K562 (cell line): ENCODE measurements at regions not wholly inside any gene's neighbourhood (a gene's known extent, or its start where the extent isn't known, plus 50 kb on each side); places are given as distances from the start of the nearest gene placed in this dataset.

Experiments used
- ATAC-seq: fragments of 200-7000 bp; cut with Tn5 transposase; 3 replicates; pipeline ENCODE4 v1.9.1; 2020; ENCODE audit warnings: moderate library complexity
- BruUV-seq: library from RNA; stranded (reverse); fragments of 400-500 nt; replicated peaks from 2 replicates; lab custom pipeline; 2021; lab: Mats Ljungman, UMichigan
- CTCF ChIA-PET: fragments of 300-600 bp; formaldehyde crosslinking; extraction: SDS; loops from one replicate; lab custom pipeline; 2021; ENCODE audit warnings: low intra/inter-chr PET ratio; lab: Yijun Ruan, JAX
- POLR2A ChIA-PET: fragments of 300-600, 350-650 bp; sonication (Branson Sonifier 250); formaldehyde crosslinking; extraction: SDS; loops from one replicate; lab custom pipeline; 2021; ENCODE audit warnings: antibody characterized with exemption, inconsistent platforms; lab: Yijun Ruan, JAX
- DNase-seq, 4 experiments: peaks; one replicate each; pipeline versions ENCODE4 v3.0.0 to v3.0.0-alpha.2; 2011 to 2018; ENCODE audit warnings: low spot score in 3 of 4, mixed read lengths in 3 of 4; ENCODE audit errors: extremely low read depth in 1 of 4
- FAIRE-seq: peaks from 2 replicates; lab custom pipeline; 2011; peaks lifted over from hg19 to GRCh38; lab: Jason Lieb, UNC
- H2AFZ ChIP-seq: 2 replicates; pipeline ENCODE4 v1.6.0; 2011; ENCODE audit warnings: low read depth, low read length, control low read depth, inconsistent platforms
- H3K27ac ChIP-seq: fragments of 200-600 bp; 3 replicates; pipeline ENCODE4 v1.8.0; 2011; ENCODE audit warnings: low read depth, mild to moderate bottlenecking, control low read depth, inconsistent platforms, low read length, moderate library complexity, mixed read lengths; ENCODE audit errors: extremely low read depth
- H3K27me3 ChIP-seq, 2 experiments: fragments of 300-600 bp in 1 of 2; 2 replicates in 1 of 2; 3 replicates in 1 of 2; pipeline versions ENCODE4 v1.6.0 to v1.8.0; 2011; ENCODE audit warnings: inconsistent platforms in 2 of 2, low read length in 2 of 2, mild to moderate bottlenecking in 1 of 2, mixed read lengths in 1 of 2, moderate library complexity in 1 of 2; ENCODE audit not compliant: control insufficient read depth in 2 of 2, insufficient read depth in 2 of 2
- H3K36me3 ChIP-seq: fragments of 300-600 bp; 3 replicates; pipeline ENCODE4 v1.8.0; 2011; ENCODE audit warnings: mild to moderate bottlenecking, low read length, inconsistent platforms; ENCODE audit not compliant: control insufficient read depth, insufficient read depth
- H3K4me1 ChIP-seq, 2 experiments: fragments of 200-600 bp in 1 of 2; replicated peaks in 1 of 2; 2 replicates in 1 of 2; 3 replicates in 1 of 2; pipeline versions ENCODE4 v1.5.1 to v1.8.0; 2011; ENCODE audit warnings: inconsistent platforms in 2 of 2, low read length in 2 of 2, mild to moderate bottlenecking in 1 of 2, mixed read lengths in 1 of 2, moderate library complexity in 1 of 2; ENCODE audit not compliant: control insufficient read depth in 2 of 2, insufficient read depth in 2 of 2
- H3K4me2 ChIP-seq: 2 replicates; pipeline ENCODE4 v1.6.1; 2011; ENCODE audit warnings: low read length, control low read depth, inconsistent platforms, mixed read lengths; ENCODE audit not compliant: insufficient read depth
- H3K4me3 ChIP-seq: fragments of 200-600 bp; sonication (generic), shearing (Covaris generic); 2 replicates; pipeline ENCODE4 v1.5.1; 2016; ENCODE audit warnings: control low read depth, inconsistent platforms
- H3K79me2 ChIP-seq: fragments of 200-600 bp; 3 replicates; pipeline ENCODE4 v1.8.0; 2011; ENCODE audit warnings: low read length, inconsistent platforms; ENCODE audit not compliant: control insufficient read depth, insufficient read depth
- H3K9ac ChIP-seq, 2 experiments: 2 replicates each; pipeline versions ENCODE4 v1.6.0 to v1.6.1; 2011; ENCODE audit warnings: low read depth in 2 of 2, low read length in 2 of 2, control low read depth in 1 of 2, inconsistent platforms in 1 of 2, mild to moderate bottlenecking in 1 of 2, mixed read lengths in 1 of 2; ENCODE audit not compliant: insufficient read depth in 1 of 2
- H3K9me1 ChIP-seq: one replicate; pipeline ENCODE4 v1.6.0; 2011; ENCODE audit warnings: inconsistent platforms, mild to moderate bottlenecking, low read length, moderate library complexity; ENCODE audit not compliant: control insufficient read depth, insufficient read depth
- H3K9me3 ChIP-seq: replicated peaks from 2 replicates; pipeline ENCODE4 v1.5.1; 2011; ENCODE audit warnings: low read depth, low read length, inconsistent platforms; ENCODE audit not compliant: control insufficient read depth, insufficient read depth
- H4K20me1 ChIP-seq: replicated peaks from 2 replicates; pipeline ENCODE4 v1.6.1; 2011; ENCODE audit warnings: low read length, inconsistent platforms, mixed read lengths; ENCODE audit not compliant: control insufficient read depth, insufficient read depth
- HDAC8 ChIP-seq: fragments of 450-650 bp; IDR thresholded peaks from 2 replicates; pipeline ENCODE4 v1.6.1; 2016; ENCODE audit warnings: mild to moderate bottlenecking, missing genetic modification characterization, moderate library complexity, missing compliant biosample characterization
- MCM2 ChIP-seq: fragments of 450-650 bp; IDR thresholded peaks from 2 replicates; pipeline ENCODE4 v1.6.1; 2017; ENCODE audit warnings: low read depth, mild to moderate bottlenecking
- MTF1 ChIP-seq: fragments of 250-450 bp; sonication (Bioruptor Pico); IDR thresholded peaks from 2 replicates; pipeline ENCODE4 v1.9.0; 2021; ENCODE audit warnings: moderate library complexity, mild to moderate bottlenecking, inconsistent platforms, borderline replicate concordance
- THRAP3 ChIP-seq: fragments of 450-650 bp; IDR thresholded peaks from 2 replicates; pipeline ENCODE4 v1.6.1; 2016; ENCODE audit warnings: mild to moderate bottlenecking, inconsistent platforms, borderline replicate concordance
- ZZZ3 ChIP-seq: fragments of 450-650 bp; IDR thresholded peaks from 2 replicates; pipeline ENCODE4 v1.6.1; 2016; ENCODE audit warnings: antibody characterized with exemption, mild to moderate bottlenecking, moderate library complexity
- WGBS: fragments of 100-300 bp; shearing (Covaris generic); methylation state at CpG from one replicate; pipeline ENCODE4 v1.1.6; 2016; ENCODE audit warnings: low coverage, mixed read lengths; ENCODE audit not compliant: insufficient coverage; ENCODE audit errors: missing lambda C conversion rate; 5-methylcytosine and 5-hydroxymethylcytosine counted together
- in situ Hi-C: fragments of 300-500 bp; cut with MboI; formaldehyde crosslinking; loops from 4 replicates; pipeline ENCODE4 v1.15.0; 2018; ENCODE audit warnings: inconsistent platforms, mixed read lengths
- intact Hi-C: fragments of 100-400 bp; cut with micrococcal nuclease; formaldehyde crosslinking; loops from 2 replicates; pipeline ENCODE4 v1.14.2; 2022
- TF ChIP-seq, protein P1 (sequence below), 3 experiments: fragments of 200-800 bp in 1 of 3; fragments of 250-450 bp in 1 of 3; fragments of 450-650 bp in 1 of 3; sonication (Bioruptor Pico) in 1 of 3; sonication (Bioruptor generic) in 1 of 3; formaldehyde crosslinking in 1 of 3; IDR thresholded peaks; 2 replicates each; pipeline versions ENCODE4 v1.6.1 to v1.8.0; 2016 to 2022; ENCODE audit warnings: mild to moderate bottlenecking in 2 of 3, missing genetic modification characterization in 2 of 3, missing compliant biosample characterization in 1 of 3, moderate library complexity in 1 of 3
- TF ChIP-seq, protein P2 (sequence below): fragments of 150-350 bp; IDR thresholded peaks from 2 replicates; pipeline ENCODE4 v1.6.1; 2014; ENCODE audit warnings: low read depth, mild to moderate bottlenecking, low read length, borderline replicate concordance

DNA sequence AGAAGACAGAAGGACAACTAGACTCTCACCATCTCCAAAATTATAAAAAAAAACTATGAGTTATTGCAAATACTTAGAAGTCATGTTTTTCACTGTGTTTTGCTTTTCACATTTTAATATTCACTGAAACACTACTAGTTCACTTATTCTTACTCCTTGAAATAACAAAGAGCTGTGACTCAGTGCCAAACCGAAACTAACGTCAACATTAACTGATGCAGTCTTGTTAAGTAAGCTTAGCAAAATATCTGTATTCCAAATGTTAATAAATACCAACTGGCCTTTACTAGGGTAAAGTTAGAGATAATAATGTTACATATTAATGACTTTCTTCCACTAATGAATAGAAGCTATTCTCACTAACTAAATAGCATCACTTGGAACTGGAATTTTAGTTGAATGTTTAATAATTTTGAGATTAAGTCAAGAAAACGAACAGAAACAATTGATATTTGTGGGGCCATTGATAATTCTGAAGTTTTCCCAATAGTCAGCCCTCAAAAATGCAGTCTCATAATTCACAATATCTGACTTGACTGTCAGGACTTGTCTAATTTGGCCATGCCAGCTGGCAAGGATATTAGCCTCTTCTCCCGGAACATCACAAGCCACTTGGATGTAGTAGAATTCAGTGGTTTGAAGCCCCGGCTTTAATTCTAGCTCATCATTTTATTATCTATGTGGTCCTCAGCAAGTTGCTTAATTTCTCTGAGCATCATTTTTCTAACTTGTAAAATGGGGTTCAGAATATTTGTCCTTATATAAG is 230.1 kb upstream of the DDI1 start:
- ATAC-seq (no peak), DNase-seq (no peak), FAIRE-seq (no peak)
- H3K27ac ChIP-seq, result no peak overlapping the region
- TF ChIP-seq ZZZ3 (no peak), THRAP3 (no peak), MTF1 (no peak), HDAC8 (tag) (no peak), MCM2 (no peak)
- TF ChIP-seq, protein P1, sequence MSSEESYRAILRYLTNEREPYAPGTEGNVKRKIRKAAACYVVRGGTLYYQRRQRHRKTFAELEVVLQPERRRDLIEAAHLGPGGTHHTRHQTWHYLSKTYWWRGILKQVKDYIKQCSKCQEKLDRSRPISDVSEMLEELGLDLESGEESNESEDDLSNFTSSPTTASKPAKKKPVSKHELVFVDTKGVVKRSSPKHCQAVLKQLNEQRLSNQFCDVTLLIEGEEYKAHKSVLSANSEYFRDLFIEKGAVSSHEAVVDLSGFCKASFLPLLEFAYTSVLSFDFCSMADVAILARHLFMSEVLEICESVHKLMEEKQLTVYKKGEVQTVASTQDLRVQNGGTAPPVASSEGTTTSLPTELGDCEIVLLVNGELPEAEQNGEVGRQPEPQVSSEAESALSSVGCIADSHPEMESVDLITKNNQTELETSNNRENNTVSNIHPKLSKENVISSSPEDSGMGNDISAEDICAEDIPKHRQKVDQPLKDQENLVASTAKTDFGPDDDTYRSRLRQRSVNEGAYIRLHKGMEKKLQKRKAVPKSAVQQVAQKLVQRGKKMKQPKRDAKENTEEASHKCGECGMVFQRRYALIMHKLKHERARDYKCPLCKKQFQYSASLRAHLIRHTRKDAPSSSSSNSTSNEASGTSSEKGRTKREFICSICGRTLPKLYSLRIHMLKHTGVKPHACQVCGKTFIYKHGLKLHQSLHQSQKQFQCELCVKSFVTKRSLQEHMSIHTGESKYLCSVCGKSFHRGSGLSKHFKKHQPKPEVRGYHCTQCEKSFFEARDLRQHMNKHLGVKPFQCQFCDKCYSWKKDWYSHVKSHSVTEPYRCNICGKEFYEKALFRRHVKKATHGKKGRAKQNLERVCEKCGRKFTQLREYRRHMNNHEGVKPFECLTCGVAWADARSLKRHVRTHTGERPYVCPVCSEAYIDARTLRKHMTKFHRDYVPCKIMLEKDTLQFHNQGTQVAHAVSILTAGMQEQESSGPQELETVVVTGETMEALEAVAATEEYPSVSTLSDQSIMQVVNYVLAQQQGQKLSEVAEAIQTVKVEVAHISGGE (CRISPR knock-in tag; IDR thresholded peaks at IDR 0.05), result no peak
- TF ChIP-seq, protein P2, sequence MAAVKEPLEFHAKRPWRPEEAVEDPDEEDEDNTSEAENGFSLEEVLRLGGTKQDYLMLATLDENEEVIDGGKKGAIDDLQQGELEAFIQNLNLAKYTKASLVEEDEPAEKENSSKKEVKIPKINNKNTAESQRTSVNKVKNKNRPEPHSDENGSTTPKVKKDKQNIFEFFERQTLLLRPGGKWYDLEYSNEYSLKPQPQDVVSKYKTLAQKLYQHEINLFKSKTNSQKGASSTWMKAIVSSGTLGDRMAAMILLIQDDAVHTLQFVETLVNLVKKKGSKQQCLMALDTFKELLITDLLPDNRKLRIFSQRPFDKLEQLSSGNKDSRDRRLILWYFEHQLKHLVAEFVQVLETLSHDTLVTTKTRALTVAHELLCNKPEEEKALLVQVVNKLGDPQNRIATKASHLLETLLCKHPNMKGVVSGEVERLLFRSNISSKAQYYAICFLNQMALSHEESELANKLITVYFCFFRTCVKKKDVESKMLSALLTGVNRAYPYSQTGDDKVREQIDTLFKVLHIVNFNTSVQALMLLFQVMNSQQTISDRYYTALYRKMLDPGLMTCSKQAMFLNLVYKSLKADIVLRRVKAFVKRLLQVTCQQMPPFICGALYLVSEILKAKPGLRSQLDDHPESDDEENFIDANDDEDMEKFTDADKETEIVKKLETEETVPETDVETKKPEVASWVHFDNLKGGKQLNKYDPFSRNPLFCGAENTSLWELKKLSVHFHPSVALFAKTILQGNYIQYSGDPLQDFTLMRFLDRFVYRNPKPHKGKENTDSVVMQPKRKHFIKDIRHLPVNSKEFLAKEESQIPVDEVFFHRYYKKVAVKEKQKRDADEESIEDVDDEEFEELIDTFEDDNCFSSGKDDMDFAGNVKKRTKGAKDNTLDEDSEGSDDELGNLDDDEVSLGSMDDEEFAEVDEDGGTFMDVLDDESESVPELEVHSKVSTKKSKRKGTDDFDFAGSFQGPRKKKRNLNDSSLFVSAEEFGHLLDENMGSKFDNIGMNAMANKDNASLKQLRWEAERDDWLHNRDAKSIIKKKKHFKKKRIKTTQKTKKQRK, result no peak
- H4K20me1 ChIP-seq, result no peaks in the 10 kb centered on the region
- H3K79me2 ChIP-seq, result no peaks in the 10 kb centered on the region
- POLR2A ChIA-PET, result no interaction called here
- BruUV-seq, result no TSS peak
- 0% methylated on average over 5 of the region's 5 CpGs for WGBS
- intact Hi-C loops (no loop called here), in situ Hi-C loops (no loop called here)
- no peak overlapping the region for H2AFZ ChIP-seq
- no peaks in the 10 kb centered on the region for H3K9me3 ChIP-seq
- H3K4me1 ChIP-seq, result no peaks in the 10 kb centered on the region
- no peak overlapping the region for H3K9ac ChIP-seq
- no peaks in the 10 kb centered on the region for H3K9me1 ChIP-seq
- no peak overlapping the region for H3K4me2 ChIP-seq
- CTCF ChIA-PET, result no interaction called here
- H3K36me3 ChIP-seq, result no peaks in the 10 kb centered on the region
- no peaks in the 10 kb centered on the region for H3K27me3 ChIP-seq
- H3K4me3 ChIP-seq, result no peak overlapping the region
